T-helper 1 cell treated with Interleukin-12 subunit alpha and Interleukin-12 subunit beta and Interleukin-4 antibody, amounts not matched to agents 30 μg/mL and 1 μg/mL, for 36 hours (primary cell): ENCODE measurements at regions not wholly inside any gene's neighbourhood (a gene's known extent, or its start where the extent isn't known, plus 50 kb on each side); places are given as distances from the start of the nearest gene placed in this dataset.
"Not testable (repeated sequence)": the region's sequence is repeated elsewhere in the genome, so short reads cannot be mapped to it uniquely, and the experiment has no call there.

Source experiments
- H3K27ac Mint-ChIP-seq: one replicate; pipeline ENCODE4 v1.8.0; 2021; ENCODE audit warnings: mild to moderate bottlenecking, mixed read lengths
- H3K27me3 Mint-ChIP-seq: one replicate; pipeline ENCODE4 v1.8.0; 2021; ENCODE audit warnings: low read depth, mixed read lengths
- H3K36me3 Mint-ChIP-seq: one replicate; pipeline ENCODE4 v1.8.0; 2021; ENCODE audit warnings: low read depth, mixed read lengths
- H3K4me1 Mint-ChIP-seq: one replicate; pipeline ENCODE4 v1.8.0; 2021; ENCODE audit warnings: low read depth, mixed read lengths
- H3K4me3 Mint-ChIP-seq: one replicate; pipeline ENCODE4 v1.8.0; 2021; ENCODE audit warnings: mild to moderate bottlenecking, moderate library complexity, mixed read lengths
- H3K9me3 Mint-ChIP-seq: one replicate; pipeline ENCODE4 v1.8.0; 2021; ENCODE audit warnings: mixed read lengths

DNA sequence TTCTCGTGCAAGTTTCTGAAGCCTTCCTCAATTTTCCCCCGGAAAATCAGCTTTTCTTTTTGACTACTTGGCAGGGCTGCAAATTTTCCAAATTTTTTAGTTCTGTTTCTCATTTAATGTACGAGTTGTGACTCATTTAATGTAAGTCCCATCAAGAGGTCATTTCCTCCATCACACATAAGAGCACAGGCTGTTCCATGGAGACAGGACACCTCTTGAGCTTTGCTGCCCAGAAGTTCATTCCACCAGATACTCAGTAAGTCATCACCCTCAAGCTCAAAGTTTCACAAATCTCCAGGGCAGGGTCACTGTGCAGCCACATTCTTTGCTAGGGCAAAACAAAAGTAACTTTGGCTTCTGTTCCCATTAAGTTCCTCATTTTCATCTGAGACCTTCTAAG lies 101.5 kb upstream of the TEKT4 start:
- Mint-ChIP-seq H3K36me3 (no peaks in the 10 kb centered on the region), H3K27me3 (peaks cover 4% of the 10 kb centered on the region), H3K4me3 (no peak overlapping the region), H3K4me1 (no peaks in the 10 kb centered on the region), H3K9me3 (no peaks in the 10 kb centered on the region), H3K27ac (no peak overlapping the region)

DNA sequence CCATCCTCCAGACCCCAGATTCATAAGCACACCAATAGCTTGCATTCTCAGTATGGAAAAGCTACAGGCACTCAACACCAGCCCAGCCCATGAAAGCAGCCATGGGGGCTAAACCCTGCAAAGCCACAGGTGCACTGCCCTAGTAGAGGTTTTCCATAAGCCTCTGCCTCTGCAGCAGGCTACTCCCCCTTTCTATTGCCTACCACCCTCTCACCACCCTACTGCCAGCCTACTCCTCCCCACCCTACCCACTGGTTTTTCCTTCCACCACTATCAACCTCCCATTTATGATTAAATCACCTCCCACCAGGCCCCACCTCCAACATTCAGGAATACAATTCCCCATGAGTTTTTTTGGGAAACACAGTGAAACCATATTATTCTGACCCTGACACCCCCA lies 96.4 kb upstream of the TEKT4 start:
- H3K27me3 Mint-ChIP-seq, result no peaks in the 10 kb centered on the region
- H3K36me3 Mint-ChIP-seq, result no peaks in the 10 kb centered on the region
- no peak overlapping the region for H3K4me3 Mint-ChIP-seq
- no peak overlapping the region for H3K27ac Mint-ChIP-seq
- H3K4me1 Mint-ChIP-seq, result no peaks in the 10 kb centered on the region
- H3K9me3 Mint-ChIP-seq, result no peaks in the 10 kb centered on the region

DNA sequence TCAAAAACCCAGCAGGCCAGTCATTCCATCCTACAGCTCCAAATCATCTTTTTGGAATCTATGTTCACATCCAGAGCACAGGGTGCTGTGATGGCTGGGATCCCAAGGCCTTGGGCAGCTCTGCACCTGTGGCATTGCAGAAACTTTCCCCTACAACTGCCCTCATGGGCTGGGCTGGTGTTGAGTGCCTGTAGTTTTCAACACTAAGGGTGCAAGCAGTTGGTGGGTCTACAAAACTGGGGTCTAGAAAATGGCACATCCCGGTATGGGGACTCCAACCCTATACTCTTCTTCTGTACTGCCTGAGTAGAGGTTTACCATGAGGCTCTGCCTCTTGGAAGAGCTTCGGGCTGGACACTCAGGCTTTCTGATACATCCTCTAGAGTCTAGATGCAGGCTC lies 95.2 kb upstream of the TEKT4 start:
- no peaks in the 10 kb centered on the region for H3K4me1 Mint-ChIP-seq
- H3K27ac Mint-ChIP-seq, result no peak overlapping the region
- H3K27me3 Mint-ChIP-seq, result no peaks in the 10 kb centered on the region
- H3K4me3 Mint-ChIP-seq, result no peak overlapping the region
- H3K9me3 Mint-ChIP-seq, result no peaks in the 10 kb centered on the region
- no peaks in the 10 kb centered on the region for H3K36me3 Mint-ChIP-seq

DNA sequence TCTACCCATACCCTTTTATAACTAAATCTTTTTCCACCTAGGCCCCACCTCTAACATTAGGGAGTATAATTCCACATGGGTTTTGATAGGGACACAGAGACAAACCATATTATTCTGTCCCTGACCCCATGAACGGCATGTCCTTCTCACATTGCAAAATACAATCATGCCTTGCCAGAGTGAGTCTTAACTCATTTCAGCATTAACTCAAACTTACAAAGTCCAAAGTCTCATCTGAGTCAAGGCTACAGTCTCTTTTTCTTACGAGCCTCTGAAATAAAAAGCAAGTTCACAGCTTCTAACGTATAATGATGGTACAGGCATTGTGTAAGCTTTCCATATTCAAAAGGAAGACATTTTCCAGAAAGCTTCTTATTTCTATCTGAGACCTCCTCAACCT lies 86.1 kb upstream of the TEKT4 start:
- H3K36me3 Mint-ChIP-seq, H3K4me3 Mint-ChIP-seq, H3K27me3 Mint-ChIP-seq, H3K9me3 Mint-ChIP-seq, H3K27ac Mint-ChIP-seq, H3K4me1 Mint-ChIP-seq: not testable (repeated sequence)

DNA sequence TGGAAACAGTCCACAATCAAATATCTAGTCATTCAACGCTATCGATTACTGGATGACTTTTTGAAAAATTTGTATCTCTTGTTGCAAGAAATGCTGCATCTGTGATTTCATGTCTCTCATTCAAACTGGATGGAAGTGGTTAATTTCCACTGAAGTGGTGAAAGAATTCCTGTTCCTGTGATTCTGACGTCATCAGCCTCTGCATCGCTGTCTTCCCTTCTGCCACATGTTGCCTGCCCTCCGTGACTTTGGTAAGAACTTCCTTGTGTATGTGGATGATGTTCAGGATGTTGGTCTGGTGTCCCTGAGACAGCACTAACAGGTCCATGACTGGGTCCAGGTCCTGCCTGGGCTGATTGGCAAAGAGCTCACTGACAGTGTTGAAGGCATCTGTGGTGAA lies 84.8 kb upstream of the TEKT4 start:
- not testable (repeated sequence) for H3K27me3 Mint-ChIP-seq, H3K4me3 Mint-ChIP-seq, H3K9me3 Mint-ChIP-seq, H3K27ac Mint-ChIP-seq, H3K36me3 Mint-ChIP-seq, H3K4me1 Mint-ChIP-seq

DNA sequence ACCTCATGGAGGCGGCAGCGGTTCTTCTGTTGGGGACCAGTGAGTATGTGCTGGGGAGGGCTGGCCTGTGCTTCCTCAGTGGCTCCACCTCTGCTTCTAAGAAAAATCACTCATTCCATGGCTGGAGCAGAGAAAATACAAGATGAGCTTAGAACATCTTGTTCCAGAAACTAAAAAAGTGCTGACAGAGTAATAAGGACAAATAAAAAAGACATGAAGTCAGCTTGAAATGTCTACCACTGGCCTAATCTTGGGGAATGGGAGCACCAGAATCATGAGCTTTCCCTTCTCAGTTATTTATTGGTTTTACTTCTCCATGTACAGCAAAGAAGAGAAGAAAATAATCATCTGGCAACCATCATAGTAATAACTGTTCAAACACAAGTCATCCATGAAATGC lies 81.1 kb upstream of the TEKT4 start:
- not testable (repeated sequence) for H3K4me1 Mint-ChIP-seq, H3K36me3 Mint-ChIP-seq, H3K4me3 Mint-ChIP-seq, H3K27me3 Mint-ChIP-seq, H3K27ac Mint-ChIP-seq, H3K9me3 Mint-ChIP-seq

DNA sequence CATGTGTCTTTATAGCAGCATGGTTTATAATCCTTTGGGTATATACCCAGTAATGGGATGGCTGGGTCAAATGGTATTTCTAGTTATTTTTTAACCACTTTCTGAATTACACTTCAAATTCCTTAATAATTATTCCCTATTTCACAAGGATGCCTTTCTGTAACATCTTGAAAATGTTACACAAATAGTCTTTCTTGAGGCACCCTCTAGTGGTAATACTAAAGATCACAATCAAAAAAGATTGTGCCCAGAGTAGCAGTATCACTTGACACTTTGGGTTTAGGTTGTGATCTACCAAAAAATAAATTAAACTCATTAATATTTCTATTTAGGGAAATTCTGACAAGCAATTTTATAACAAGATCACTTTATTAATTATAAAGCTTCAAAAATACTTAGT lies 74.0 kb upstream of the TEKT4 start:
- not testable (repeated sequence) for H3K36me3 Mint-ChIP-seq, H3K4me3 Mint-ChIP-seq, H3K4me1 Mint-ChIP-seq, H3K9me3 Mint-ChIP-seq, H3K27ac Mint-ChIP-seq
- H3K27me3 Mint-ChIP-seq, result peaks cover 23% of the 10 kb centered on the region
